ENCODE measurements at regions not wholly inside any gene's neighbourhood (a gene's known extent, or its start where the extent isn't known, plus 50 kb on each side); places are given as distances from the start of the nearest gene placed in this dataset.
"Not testable (repeated sequence)": the region's sequence is repeated elsewhere in the genome, so short reads cannot be mapped to it uniquely, and the experiment has no call there.

DNA sequence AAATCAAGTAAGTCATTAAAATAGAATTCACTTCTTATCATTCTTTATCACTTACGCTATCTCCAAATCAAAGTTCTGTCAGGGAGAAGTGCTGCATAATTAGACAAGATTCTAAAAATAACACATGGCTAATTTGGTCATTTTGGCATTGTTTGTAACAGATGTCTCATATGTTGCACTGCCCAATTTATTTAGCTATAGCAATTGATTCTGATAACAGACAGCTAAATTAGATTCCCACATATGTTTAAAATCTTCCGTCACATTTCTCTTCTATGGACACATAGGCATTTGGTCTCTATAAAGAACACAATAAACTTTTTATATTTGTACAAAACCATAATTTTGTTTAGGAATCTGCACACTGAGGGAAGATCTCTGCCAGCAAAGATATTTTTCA is 644.5 kb upstream of the VRK2 start:
- Mint-ChIP-seq H3K27me3 (ENCODE audit: unreplicated experiment) (peaks cover 3% of the 10 kb centered on the region), H3K4me3 (ENCODE audit: unreplicated experiment) (no peak overlapping the region), H3K36me3 (ENCODE audit: low read depth, unreplicated experiment) (no peaks in the 10 kb centered on the region), H3K27ac (ENCODE audit: unreplicated experiment) (no peak overlapping the region), H3K9me3 (ENCODE audit: unreplicated experiment) (no peaks in the 10 kb centered on the region), H3K4me1 (ENCODE audit: unreplicated experiment) (no peaks in the 10 kb centered on the region)
- TF ChIP-seq, protein P1, sequence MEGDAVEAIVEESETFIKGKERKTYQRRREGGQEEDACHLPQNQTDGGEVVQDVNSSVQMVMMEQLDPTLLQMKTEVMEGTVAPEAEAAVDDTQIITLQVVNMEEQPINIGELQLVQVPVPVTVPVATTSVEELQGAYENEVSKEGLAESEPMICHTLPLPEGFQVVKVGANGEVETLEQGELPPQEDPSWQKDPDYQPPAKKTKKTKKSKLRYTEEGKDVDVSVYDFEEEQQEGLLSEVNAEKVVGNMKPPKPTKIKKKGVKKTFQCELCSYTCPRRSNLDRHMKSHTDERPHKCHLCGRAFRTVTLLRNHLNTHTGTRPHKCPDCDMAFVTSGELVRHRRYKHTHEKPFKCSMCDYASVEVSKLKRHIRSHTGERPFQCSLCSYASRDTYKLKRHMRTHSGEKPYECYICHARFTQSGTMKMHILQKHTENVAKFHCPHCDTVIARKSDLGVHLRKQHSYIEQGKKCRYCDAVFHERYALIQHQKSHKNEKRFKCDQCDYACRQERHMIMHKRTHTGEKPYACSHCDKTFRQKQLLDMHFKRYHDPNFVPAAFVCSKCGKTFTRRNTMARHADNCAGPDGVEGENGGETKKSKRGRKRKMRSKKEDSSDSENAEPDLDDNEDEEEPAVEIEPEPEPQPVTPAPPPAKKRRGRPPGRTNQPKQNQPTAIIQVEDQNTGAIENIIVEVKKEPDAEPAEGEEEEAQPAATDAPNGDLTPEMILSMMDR (IDR thresholded peaks at IDR 0.05; ENCODE audit: unreplicated experiment): no peak
- DNase-seq (ENCODE audit: low spot score): no peak

DNA sequence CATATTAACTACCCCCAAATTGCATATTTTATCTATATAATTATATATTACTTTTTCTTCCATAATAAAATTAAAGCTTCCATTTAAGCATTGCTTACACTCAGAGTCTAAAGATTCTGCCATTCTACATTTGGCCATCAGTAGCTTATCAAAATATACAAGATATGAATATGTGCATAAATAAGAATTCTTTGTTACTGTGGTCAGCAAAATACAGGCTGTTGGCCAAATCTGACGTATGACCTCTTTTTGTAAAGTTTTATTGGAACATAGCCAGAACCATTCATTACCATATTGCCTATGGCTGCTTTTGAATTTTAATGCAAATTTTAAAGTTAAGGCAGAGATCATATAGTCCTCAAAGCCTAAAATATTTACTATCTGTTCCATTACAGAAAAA is 643.9 kb upstream of the VRK2 start:
- Mint-ChIP-seq H3K4me3 (ENCODE audit: unreplicated experiment) (no peak overlapping the region), H3K4me1 (ENCODE audit: unreplicated experiment) (no peaks in the 10 kb centered on the region), H3K9me3 (ENCODE audit: unreplicated experiment) (no peaks in the 10 kb centered on the region), H3K27ac (ENCODE audit: unreplicated experiment) (no peak overlapping the region), H3K27me3 (ENCODE audit: unreplicated experiment) (peaks cover 3% of the 10 kb centered on the region), H3K36me3 (ENCODE audit: low read depth, unreplicated experiment) (no peaks in the 10 kb centered on the region)
- TF ChIP-seq, protein P1 (IDR thresholded peaks at IDR 0.05; ENCODE audit: unreplicated experiment): no peak
- DNase-seq (ENCODE audit: low spot score): no peak

DNA sequence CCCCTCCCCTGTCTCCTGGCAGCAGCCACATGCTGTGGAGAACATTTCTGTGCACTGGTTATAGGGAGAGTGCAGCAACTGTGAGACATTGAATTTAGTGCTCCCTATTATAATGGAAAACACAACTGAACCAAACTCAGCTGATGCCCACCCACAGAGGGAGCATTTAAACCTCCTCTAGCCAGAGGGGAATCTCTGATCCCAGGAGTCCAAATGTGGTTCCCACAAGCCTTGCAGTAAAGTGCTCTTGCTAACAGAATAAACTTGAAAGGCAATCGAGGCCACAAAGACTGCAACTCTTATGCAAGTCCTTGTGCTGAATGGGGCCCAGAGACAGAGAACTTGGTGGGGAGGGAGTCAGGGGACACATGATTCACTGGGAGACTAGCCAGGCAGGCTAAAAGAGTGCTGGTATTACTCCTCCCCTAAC is 638.8 kb upstream of the VRK2 start:
- Mint-ChIP-seq H3K27me3 (ENCODE audit: unreplicated experiment) (no peaks in the 10 kb centered on the region), H3K9me3 (ENCODE audit: unreplicated experiment) (no peaks in the 10 kb centered on the region)

DNA sequence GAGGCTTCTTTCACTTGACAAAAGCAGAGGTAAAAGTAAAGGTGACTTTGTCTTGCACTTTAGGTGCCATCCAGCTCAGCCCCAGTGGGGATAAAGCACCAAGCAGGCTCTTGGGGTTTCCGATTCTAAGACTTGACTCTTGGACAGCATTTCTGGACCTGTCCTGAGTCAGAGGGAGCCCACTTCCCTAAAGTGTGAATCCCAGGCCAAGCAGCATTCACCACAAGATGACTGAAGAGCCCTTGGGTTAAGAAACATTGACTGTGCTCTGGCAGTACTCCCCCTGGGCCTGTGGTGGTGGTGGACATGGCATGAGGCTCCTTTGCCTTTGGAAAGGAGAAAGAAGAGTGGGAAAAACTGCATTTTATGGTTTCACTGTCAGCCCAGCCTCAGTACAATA is 638.0 kb upstream of the VRK2 start:
- H3K36me3 Mint-ChIP-seq (ENCODE audit: low read depth, unreplicated experiment): no peaks in the 10 kb centered on the region
- no peaks in the 10 kb centered on the region for H3K27me3 Mint-ChIP-seq (ENCODE audit: unreplicated experiment)
- DNase-seq (ENCODE audit: low spot score): no peak
- no peak overlapping the region for H3K27ac Mint-ChIP-seq (ENCODE audit: unreplicated experiment)
- no peaks in the 10 kb centered on the region for H3K4me1 Mint-ChIP-seq (ENCODE audit: unreplicated experiment)
- no peak overlapping the region for H3K4me3 Mint-ChIP-seq (ENCODE audit: unreplicated experiment)
- TF ChIP-seq, protein P1 (IDR thresholded peaks at IDR 0.05; ENCODE audit: unreplicated experiment): no peak
- no peaks in the 10 kb centered on the region for H3K9me3 Mint-ChIP-seq (ENCODE audit: unreplicated experiment)

More for the DNA sequence above, 638.8 kb upstream of the VRK2 start:
- DNase-seq (ENCODE audit: low spot score): no peak
- TF ChIP-seq, protein P1 (IDR thresholded peaks at IDR 0.05; ENCODE audit: unreplicated experiment): no peak
- Mint-ChIP-seq H3K4me3 (ENCODE audit: unreplicated experiment) (no peak overlapping the region), H3K36me3 (ENCODE audit: low read depth, unreplicated experiment) (no peaks in the 10 kb centered on the region), H3K27ac (ENCODE audit: unreplicated experiment) (no peak overlapping the region), H3K4me1 (ENCODE audit: unreplicated experiment) (no peaks in the 10 kb centered on the region)

DNA sequence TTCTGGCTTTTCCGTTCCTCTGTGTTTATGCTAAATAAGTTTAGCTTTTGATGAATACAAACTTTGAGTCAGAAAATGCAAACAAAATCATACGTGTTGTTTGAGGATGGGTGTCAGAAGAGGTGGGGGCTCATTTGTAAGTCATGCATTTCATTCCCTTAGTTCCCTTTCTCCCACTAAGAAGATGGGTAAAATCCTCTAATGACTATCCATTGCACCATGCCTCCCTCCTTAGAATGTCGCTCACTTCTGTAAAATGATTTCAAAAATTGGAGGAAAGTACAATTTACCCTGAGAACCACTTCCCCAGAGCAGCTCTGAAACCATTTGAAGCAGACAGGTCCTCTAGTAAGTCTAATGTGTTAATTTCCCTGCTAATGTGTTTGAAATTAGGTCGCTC is 629.6 kb upstream of the VRK2 start:
- Mint-ChIP-seq H3K9me3 (ENCODE audit: unreplicated experiment) (peaks cover 6% of the 10 kb centered on the region), H3K4me3 (ENCODE audit: unreplicated experiment) (no peak overlapping the region), H3K27me3 (ENCODE audit: unreplicated experiment) (no peaks in the 10 kb centered on the region), H3K27ac (ENCODE audit: unreplicated experiment) (no peak overlapping the region), H3K36me3 (ENCODE audit: low read depth, unreplicated experiment) (no peaks in the 10 kb centered on the region), H3K4me1 (ENCODE audit: unreplicated experiment) (no peaks in the 10 kb centered on the region)
- DNase-seq (ENCODE audit: low spot score): no peak
- TF ChIP-seq, protein P1 (IDR thresholded peaks at IDR 0.05; ENCODE audit: unreplicated experiment): no peak

DNA sequence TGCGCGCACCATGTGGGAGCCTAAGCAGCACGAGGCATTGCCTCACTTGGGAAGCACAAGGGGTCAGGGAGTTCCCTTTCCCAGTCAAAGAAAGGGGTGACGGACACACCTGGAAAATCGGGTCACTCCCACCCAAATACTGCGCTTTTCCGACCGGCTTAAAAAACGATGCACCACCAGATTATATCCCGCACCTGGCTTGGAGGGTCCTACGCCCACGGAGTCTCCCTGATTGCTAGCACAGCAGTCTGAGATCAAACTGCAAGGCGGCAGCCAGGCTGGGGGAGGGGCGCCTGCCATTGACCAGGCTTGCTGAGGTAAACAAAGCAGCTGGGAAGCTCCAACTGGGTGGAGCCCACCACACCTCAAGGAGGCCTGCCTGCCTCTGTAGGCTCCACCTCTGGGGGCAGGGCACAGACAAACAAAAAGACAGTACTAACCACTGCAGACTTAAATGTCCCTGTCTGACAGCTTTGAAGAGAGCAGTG is 627.7 kb upstream of the VRK2 start:
- not testable (repeated sequence) for H3K27ac Mint-ChIP-seq (ENCODE audit: unreplicated experiment); DNase-seq (ENCODE audit: low spot score); H3K4me3 Mint-ChIP-seq (ENCODE audit: unreplicated experiment); H3K9me3 Mint-ChIP-seq (ENCODE audit: unreplicated experiment); H3K27me3 Mint-ChIP-seq (ENCODE audit: unreplicated experiment); H3K36me3 Mint-ChIP-seq (ENCODE audit: low read depth, unreplicated experiment); H3K4me1 Mint-ChIP-seq (ENCODE audit: unreplicated experiment)
